Esophagus muscularis mucosa (tissue), 3 donors: ENCODE measurements at regions not wholly inside any gene's neighbourhood (a gene's known extent, or its start where the extent isn't known, plus 50 kb on each side); places are given as distances from the start of the nearest gene placed in this dataset.

ENCODE experiments used
- POLR2A ChIP-seq: fragments of 450-650 bp; IDR thresholded peaks from one replicate; pipeline ENCODE4 v1.6.1; 2017; ENCODE audit warnings: antibody characterized with exemption, moderate library complexity, mild to moderate bottlenecking, low read depth
- POLR2AphosphoS5 ChIP-seq, 2 donors: sonication (generic); formaldehyde crosslinking; IDR thresholded peaks; one replicate each; pipeline ENCODE4 v1.6.1; 2017; ENCODE audit warnings: antibody characterized with exemption in 2 of 2
- TF ChIP-seq, protein P1 (sequence below), 3 experiments: fragments of 200-600 bp in 2 of 3; fragments of 450-650 bp in 1 of 3; sonication (generic) in 2 of 3; IDR thresholded peaks; one replicate each; pipeline ENCODE4 v1.5.1; 2017 to 2019; ENCODE audit warnings: antibody characterized with exemption in 3 of 3, mild to moderate bottlenecking in 2 of 3, moderate library complexity in 1 of 3

DNA sequence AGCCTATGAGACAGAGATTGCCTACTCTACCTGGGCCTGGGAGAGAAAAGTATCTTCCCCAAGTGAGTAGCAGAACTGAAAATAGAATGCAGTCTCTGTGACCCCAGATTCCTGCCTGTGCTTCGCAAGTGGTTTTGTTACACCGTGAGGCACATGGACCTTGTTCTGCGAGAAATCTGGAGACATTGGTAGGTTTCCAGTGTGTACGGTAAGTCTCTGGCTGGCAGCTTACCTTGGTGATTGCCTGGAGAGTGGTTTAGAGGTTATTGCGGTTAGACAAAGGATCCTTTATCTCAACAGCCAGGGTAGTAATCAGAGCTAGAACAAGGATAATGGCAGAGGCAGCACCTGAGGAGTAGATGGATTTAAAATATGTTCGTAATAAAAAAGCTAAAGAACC is 606.0 kb upstream of the GCFC2 start:
- TF ChIP-seq POLR2A (no peak), POLR2AphosphoS5 (IDR thresholded peaks at IDR 0.05) (no peak)
- TF ChIP-seq, protein P1, sequence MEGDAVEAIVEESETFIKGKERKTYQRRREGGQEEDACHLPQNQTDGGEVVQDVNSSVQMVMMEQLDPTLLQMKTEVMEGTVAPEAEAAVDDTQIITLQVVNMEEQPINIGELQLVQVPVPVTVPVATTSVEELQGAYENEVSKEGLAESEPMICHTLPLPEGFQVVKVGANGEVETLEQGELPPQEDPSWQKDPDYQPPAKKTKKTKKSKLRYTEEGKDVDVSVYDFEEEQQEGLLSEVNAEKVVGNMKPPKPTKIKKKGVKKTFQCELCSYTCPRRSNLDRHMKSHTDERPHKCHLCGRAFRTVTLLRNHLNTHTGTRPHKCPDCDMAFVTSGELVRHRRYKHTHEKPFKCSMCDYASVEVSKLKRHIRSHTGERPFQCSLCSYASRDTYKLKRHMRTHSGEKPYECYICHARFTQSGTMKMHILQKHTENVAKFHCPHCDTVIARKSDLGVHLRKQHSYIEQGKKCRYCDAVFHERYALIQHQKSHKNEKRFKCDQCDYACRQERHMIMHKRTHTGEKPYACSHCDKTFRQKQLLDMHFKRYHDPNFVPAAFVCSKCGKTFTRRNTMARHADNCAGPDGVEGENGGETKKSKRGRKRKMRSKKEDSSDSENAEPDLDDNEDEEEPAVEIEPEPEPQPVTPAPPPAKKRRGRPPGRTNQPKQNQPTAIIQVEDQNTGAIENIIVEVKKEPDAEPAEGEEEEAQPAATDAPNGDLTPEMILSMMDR (IDR thresholded peaks at IDR 0.05): no peak
